HFF-Myc (cell line): ENCODE measurements at regions not wholly inside any gene's neighbourhood (a gene's known extent, or its start where the extent isn't known, plus 50 kb on each side); places are given as distances from the start of the nearest gene placed in this dataset.

Experiments
- DNase-seq: peaks from one replicate; pipeline ENCODE4 v3.0.0-alpha.2; 2011; ENCODE audit warnings: low read depth; ENCODE audit errors: extremely low read depth
- H3K4me3 ChIP-seq: replicated peaks from 2 replicates; pipeline ENCODE4 v1.5.1; 2011; ENCODE audit warnings: low read depth, mild to moderate bottlenecking, control low read depth, low read length
- TF ChIP-seq, protein P1 (sequence below): IDR thresholded peaks from 2 replicates; pipeline ENCODE4 v1.5.1; 2012; ENCODE audit warnings: mild to moderate bottlenecking, low read depth, low read length, control low read depth; ENCODE audit errors: missing control alignments

DNA sequence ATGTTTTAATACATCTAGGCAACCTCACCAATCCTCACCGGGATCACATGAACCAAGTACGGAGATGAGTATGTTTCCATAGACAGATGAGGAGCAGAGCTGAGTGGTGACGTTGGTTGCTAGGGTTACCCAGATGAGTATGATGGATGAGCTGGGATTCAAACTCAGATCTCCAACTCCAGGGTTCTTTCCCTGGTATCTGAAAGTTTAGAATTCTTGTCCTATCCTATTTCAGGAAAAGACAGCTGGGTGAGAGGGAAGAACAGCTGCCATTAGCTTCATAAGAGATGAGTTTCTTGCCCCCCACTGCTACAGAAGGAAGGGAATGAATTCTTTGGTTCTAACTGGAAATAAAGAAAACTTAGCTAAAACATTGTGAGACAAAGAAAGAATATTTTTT lies 728.9 kb upstream of the TBX3 start:
- no peak for DNase-seq
- TF ChIP-seq, protein P1, sequence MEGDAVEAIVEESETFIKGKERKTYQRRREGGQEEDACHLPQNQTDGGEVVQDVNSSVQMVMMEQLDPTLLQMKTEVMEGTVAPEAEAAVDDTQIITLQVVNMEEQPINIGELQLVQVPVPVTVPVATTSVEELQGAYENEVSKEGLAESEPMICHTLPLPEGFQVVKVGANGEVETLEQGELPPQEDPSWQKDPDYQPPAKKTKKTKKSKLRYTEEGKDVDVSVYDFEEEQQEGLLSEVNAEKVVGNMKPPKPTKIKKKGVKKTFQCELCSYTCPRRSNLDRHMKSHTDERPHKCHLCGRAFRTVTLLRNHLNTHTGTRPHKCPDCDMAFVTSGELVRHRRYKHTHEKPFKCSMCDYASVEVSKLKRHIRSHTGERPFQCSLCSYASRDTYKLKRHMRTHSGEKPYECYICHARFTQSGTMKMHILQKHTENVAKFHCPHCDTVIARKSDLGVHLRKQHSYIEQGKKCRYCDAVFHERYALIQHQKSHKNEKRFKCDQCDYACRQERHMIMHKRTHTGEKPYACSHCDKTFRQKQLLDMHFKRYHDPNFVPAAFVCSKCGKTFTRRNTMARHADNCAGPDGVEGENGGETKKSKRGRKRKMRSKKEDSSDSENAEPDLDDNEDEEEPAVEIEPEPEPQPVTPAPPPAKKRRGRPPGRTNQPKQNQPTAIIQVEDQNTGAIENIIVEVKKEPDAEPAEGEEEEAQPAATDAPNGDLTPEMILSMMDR = no peak
- H3K4me3 ChIP-seq = no peak overlapping the region

DNA sequence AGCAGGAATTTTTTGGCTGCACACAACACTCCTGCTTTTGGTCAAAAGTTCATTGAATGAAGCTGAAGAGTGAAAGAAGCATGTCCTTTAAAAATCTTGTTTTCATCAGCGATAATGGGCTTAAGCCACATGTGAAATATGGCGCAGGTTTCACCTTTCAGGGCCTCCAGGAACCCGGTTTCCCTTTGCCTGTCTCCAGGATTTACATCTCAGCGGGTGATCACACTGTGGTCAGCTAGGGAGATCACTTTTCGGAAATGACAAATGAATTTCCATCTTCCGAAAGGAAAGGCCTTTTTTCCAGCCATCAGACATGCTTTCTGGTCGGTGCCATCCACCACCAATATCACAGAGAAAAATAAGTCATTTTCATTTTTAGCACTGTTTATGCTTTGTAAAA lies 727.1 kb upstream of the TBX3 start:
- TF ChIP-seq, protein P1 = no peak
- no peak for DNase-seq
- no peak overlapping the region for H3K4me3 ChIP-seq

DNA sequence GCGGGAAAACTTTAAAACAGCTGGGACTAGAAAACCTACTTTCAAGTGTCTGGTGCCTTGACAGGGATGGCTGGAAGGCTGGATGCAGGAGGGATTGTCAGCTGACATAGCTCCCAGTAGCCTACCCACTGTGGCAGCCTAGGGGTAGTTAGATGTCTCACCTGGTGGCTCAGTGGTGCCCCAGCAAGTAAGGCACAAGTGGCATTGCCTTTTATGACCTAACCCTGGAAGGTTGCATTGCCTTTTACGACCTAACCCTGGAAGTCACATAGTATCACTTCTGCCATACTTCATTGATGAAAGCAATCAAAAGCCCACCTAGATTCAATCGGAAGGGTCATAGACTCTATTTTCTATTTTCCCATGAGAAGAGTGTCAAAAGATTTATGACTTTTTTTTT lies 724.7 kb upstream of the TBX3 start:
- TF ChIP-seq, protein P1 = no peak
- no peak overlapping the region for H3K4me3 ChIP-seq
- DNase-seq = no peak

DNA sequence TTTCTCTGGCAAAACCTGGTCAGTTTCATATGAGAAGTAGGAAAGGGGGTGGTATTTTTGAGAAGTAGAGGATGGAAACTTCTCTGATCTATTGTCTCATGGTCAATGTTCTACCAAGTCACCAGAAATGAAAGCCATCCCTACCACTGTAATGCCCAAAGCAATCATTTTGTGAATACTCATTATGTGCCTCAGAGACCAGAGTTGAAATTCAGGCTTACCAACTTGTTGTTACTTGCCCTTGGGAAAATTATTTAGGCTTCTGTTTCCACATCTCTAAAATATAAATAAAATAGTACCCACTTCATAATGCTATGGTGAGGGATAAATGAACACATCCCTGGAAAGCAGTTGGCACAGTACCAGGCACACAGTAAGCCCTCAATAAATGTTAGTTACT lies 723.7 kb upstream of the TBX3 start:
- DNase-seq = no peak
- no peak overlapping the region for H3K4me3 ChIP-seq
- TF ChIP-seq, protein P1 = no peak

DNA sequence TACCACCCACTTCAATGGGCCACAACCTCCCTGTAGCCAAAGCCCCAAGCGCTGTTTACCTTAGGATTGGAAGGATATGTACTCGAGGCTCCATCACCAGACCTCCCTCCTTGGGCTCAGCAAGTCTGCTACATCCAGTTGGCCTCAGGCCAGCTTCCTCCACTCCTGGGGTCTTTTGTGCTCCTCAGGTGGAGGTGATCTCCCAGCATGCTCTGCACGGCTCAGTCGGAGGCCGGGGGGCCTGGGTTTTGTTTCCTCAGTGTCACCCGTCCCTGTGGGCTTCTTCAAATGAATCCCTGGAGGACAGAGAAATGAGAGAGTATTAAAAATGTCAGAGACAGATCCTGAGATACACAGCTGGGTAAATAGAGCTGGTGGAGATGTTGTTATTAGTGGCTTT lies 723.1 kb upstream of the TBX3 start:
- no peak for DNase-seq
- TF ChIP-seq, protein P1 = no peak
- H3K4me3 ChIP-seq = no peak overlapping the region

DNA sequence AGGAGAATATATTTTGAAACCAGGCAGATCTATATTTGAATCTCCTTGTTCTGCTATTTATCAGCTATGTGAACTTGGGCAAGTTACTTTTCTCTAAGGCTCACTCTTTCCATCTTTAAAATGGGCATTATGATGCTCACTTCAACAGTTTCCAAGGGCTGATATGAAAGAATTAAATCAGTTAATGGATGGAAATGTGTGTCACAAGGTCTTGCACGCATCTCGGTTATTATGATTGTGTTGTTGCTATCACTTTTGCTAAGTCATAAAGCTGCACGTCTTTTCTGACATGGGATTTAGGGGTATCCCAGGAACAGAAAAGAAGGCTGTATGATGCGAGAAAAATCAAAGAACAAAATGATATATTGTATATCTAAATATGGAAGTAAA lies 721.5 kb upstream of the TBX3 start:
- TF ChIP-seq, protein P1 = no peak
- DNase-seq = no peak
- H3K4me3 ChIP-seq = no peak overlapping the region

DNA sequence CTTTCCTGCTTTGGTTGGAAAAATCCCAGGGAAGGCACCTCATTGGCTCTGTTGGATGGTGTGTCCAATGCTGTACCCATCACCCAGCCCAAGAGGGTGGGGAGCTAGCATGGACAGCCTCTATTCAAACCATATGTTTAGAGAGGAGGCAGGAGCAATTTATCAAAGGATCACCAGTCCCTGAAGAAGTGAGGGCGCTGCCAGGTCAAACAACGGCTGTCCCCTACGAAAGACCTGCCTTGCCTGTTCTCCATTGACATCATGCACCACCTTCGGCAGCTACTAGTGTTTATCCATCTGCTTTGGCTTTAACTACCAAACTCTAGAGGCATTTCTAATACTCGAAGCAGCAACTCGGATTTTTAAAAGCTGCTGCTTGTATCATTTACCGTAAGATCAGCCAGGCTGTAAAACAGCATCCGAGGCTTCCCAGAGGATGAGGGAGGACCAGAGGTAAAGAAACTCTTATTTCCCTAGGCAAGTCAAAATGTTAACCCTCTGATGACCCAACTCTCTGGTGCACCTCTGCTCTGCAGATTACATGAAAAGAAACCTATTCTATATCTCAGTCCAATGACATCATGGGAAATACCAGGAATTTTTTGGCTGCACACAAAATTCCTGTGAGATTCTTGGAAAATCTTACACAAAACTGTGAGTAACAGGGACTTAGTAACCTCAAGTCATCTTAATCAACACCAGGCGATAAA lies 720.9 kb upstream of the TBX3 start:
- H3K4me3 ChIP-seq = no peak overlapping the region
- peak; percentile 75 for DNase-seq
- TF ChIP-seq, protein P1 = no peak
